ENCODE measurements at regions not wholly inside any gene's neighbourhood (a gene's known extent, or its start where the extent isn't known, plus 50 kb on each side); places are given as distances from the start of the nearest gene placed in this dataset.

DNA sequence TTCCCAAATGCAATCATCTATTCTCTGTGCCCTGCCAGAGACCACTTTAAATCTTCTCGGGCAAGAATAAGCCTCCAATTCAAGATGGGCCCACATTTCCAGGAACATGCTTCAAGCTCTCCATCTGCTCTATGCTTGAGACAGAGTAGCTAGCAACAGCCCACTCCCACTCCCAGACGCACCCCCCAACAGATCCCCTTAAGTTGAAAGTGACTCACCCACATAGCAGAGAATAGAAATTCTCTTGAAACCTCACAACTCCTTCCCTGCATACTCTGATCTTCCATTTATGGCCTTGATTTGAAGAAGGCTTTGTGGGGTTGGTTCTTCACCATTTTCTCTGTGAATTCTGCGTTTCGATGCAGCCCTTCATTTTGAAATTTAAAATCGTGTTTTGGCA, 604.0 kb downstream of the INHBA start:
- TF ChIP-seq CTCF (IDR thresholded peaks at IDR 0.05; ENCODE audit: low read depth, low read length) (no peak), EZH2phosphoT487 (IDR thresholded peaks at IDR 0.05; ENCODE audit: low read depth) (no peak)

Data from OCI-LY3 (cell line).